Transverse colon (tissue), 3 donors: ENCODE measurements at regions not wholly inside any gene's neighbourhood (a gene's known extent, or its start where the extent isn't known, plus 50 kb on each side); places are given as distances from the start of the nearest gene placed in this dataset.

Experiments used
- CTCF ChIP-seq, 5 experiments: fragments of 200-600 bp in 3 of 5; fragments of 450-650 bp in 2 of 5; sonication (generic) in 3 of 5; IDR thresholded peaks; 1 replicate in 2 of 5; 2 replicates in 3 of 5; pipeline ENCODE4 v1.5.1; 2016 to 2017; ENCODE audit warnings: antibody characterized with exemption in 5 of 5, inconsistent platforms in 3 of 5, mild to moderate bottlenecking in 2 of 5, moderate library complexity in 1 of 5
- POLR2A ChIP-seq: fragments of 450-650 bp; IDR thresholded peaks from one replicate; pipeline ENCODE4 v1.6.1; 2016; ENCODE audit warnings: antibody characterized with exemption, mild to moderate bottlenecking, moderate library complexity

- no peak for TF ChIP-seq CTCF (IDR thresholded peaks at IDR 0.05)
- TF ChIP-seq POLR2A = no peak
Measured at GRCh38 chr13:38462605-38463004, 113.0 kb downstream of the UFM1 start.
